Kidney capillary endothelial cell (primary cell): ENCODE measurements at regions not wholly inside any gene's neighbourhood (a gene's known extent, or its start where the extent isn't known, plus 50 kb on each side); places are given as distances from the start of the nearest gene placed in this dataset.
A peak's percentile ranks its signal among the peaks of the same experiment; 100 is the strongest.
"Not testable (repeated sequence)": the region's sequence is repeated elsewhere in the genome, so short reads cannot be mapped to it uniquely, and the experiment has no call there.

Source experiments
- DNase-seq: peaks from one replicate; pipeline ENCODE4 v3.0.0-alpha.2; 2018; ENCODE audit warnings: low spot score

- DNase-seq = no peak
Observed at GRCh38 chrX:109782994-109783700, 50.1 kb upstream of the ACSL4 start.

GRCh38 chrX:109783701-109784079, 50.6 kb upstream of the ACSL4 start:
- DNase-seq = no peak

- no peak for DNase-seq
Observed at GRCh38 chrX:109785053-109785452, 52.0 kb upstream of the ACSL4 start.

DNA sequence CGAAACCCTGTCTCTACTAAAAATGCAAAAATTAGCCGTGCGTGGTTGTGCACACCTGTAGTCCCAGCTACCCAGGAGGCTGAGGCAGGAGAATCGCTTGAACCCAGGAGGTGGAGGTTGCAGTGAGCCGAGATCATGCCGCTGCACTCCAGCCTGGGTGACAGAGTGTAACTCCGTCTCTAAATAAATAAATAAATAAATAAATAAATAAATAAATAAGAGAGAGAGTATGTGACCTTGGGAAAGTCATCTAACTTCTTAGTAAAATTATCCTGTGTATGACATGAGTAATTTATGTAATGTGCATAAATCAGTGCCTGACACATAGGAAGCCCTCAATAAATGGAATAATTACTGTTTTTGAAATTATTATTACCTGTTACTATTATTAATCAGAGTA, 57.5 kb upstream of the ACSL4 start:
- not testable (repeated sequence) for DNase-seq

- DNase-seq = peak; percentile 21
Observed at GRCh38 chrX:109793191-109793590, 60.1 kb upstream of the ACSL4 start.

- no peak for DNase-seq
Observed at GRCh38 chrX:109795682-109796081, 62.6 kb upstream of the ACSL4 start.

DNA sequence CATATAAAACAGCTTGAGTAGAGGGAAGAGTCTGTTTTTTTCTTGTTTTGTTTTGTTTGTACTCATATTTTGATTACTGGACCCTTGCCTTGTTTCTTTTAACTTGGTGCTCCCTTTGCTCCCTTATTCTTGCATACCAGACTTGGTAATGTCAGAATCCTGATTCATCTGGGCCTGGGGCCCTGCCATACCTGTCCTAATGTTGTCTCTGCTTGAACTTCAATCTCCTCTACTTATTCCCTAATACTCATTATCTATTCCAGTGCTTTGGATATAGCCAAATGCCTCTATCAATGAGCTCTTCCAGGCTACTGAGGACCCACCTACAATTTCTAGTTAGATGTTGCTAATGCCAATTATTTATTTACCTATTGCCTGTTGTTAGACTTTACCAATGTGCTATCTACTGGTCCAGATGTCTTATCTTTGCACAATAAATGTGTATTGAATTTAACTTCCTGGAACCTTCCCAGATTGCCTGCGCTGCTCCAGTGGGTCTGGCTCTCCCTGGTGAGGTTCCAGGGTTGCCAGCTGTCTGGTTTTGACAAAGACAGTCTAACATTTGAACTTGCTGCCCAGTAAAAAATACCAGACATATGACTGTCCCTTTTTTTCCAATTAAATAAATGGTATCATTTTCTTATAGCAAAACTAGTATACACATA, 64.4 kb upstream of the ACSL4 start:
- no peak for DNase-seq

DNA sequence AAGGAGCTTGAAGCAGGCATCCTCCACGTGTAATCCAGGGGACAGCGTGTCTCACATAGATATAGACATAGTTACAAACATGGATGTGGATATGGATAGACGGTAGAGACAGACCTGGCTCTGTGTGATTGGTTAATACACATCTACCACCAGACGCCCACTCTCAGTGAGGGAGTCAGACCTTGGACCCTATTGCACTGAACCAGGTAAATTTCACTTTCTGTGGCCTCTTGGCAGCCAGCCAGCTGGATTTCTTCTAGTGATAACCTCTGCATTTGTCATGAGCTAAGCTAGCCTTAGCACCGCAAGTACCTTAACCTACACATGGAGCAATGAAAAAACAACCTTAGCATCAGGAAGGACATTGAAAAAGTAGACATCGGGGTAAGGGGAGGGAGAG, 79.2 kb upstream of the ACSL4 start:
- DNase-seq = no peak

DNA sequence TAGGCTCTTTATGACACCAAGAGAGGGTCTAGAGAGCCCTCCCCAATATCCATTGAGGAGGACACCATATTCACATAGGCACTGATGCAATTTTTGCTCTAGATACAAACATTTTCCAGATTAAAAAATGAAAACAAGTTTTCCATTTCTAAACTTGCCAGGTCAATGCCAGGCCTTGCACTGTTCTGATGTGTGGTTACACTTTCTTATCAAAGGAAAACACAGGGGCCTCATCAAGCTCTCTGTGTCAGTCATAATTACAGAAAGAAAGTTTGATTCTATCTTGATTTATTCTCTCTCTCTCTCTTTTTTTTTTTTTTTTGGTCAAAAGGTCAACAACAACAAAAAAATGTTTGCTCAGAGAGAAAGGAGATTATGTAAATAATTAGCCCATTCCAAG, 80.2 kb upstream of the ACSL4 start:
- no peak for DNase-seq

DNA sequence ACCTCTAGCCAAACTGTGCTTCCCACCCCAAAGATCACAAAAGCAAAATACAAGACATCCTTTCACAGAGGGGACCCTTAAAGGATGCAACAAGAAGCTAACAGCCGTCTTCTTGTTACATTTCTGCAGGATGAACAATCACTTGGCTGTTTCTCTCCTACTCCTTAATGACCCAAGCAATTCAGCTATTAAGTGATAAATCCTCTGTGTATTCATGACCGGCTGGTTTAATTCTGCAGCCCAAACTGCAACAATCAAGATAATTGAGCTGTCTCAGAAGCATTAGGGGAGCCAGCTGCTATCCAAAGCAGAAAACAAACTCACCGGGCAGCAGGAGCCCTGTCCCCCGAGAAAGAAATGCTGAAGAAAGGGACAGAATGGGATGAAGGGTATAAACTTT, 85.9 kb upstream of the ACSL4 start:
- DNase-seq = no peak

DNA sequence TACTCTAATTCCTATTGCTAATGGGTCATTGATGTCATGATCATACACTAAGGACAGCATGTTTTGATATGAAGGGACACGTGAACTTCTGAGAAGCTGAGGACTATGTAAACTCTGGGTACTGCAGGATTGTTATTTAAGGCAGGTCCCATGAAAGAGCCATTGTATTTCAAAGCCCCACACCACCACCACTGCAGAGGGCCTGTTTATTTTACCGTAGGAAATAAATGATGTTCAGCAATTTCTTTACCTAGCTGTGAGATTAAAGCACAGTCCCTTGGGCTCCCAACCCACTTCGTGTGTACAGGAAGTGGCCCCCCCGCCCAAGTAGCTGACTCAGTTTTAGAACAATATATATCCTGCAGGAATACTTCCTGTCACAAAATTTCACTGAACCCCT, 89.8 kb upstream of the ACSL4 start:
- DNase-seq = peak; percentile 26

GRCh38 chrX:109826954-109827708, 94.1 kb upstream of the ACSL4 start:
- DNase-seq = peak; percentile 24

DNA sequence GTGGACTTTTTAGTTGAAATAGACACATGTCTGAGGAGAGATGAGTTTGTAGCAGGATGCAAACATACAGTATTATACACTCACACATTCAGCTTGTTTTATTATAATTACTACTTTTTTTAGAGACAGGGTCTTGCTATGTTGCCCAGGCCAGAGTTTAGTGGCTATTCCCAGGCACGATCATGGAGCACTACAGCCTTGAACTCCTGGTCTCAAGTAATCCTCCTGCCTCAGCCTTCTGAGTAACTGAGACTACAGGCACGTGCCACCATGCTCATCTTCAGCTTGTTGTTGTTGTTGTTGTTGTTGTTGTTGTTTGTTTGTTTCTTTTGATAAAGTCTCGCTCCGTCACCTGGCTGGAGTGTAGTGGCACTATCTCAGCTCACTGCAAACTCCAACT, 94.7 kb upstream of the ACSL4 start:
- no peak for DNase-seq

DNA sequence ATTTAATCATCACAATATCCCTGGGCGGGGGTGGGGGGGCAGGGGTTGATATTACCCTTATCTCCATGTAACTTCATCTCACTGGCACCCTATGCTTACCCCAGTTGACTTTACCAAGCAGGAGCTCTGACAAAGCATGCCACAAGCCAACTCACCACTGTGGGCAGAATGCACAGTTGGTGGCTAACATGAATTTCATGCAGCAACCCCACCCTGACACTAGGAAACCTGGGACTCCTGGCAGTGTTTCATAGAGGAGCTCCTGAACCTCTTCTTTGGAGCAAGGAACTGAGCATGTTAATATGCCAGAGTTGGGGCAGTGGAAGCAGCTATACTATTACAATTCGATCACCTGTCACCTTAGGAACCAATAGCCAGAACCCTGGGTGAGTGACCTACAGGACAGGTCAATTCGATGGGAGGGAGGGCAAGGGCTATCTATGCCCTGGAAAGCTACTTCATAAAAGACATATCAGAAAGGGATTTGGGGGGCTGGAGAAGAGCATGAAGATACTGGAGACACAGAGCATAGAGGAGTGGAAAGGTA, 97.2 kb upstream of the ACSL4 start:
- DNase-seq = no peak

GRCh38 chrX:109830704-109831206, 97.7 kb upstream of the ACSL4 start:
- DNase-seq = no peak

DNA sequence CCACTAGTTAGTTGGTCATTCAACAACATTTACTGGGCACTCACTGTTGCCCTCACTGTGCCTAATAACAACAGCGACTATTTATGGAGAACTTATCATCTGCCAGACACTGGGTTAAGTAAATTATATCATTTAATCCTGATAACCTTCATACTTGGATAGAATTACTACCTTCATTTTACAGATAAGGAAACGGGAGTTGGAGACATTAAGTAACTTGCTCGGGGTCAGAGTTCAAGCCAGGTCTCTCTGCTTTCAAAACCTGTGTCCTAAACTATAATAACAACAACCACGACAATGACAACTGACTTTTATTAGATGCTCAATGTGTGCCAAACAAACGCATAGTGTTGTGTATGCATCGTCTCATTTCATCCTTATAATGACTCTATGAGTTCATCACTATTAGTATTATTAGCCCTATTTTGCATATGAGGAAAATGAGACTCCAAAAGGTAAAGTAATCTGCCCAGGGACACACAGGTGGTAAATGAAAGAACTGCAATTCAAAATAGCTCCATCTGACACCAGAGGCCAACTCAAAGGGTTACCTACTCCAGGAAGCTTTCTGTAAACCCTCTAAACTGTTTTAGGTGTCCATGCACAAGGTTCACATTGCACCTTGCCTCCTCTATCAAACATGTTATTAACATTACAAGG, 98.4 kb upstream of the ACSL4 start:
- DNase-seq = no peak

- DNase-seq = no peak
Observed at GRCh38 chrX:109839694-109840567, 106.9 kb upstream of the ACSL4 start.

GRCh38 chrX:109840585-109840984, 107.5 kb upstream of the ACSL4 start:
- DNase-seq = peak; percentile 26

- no peak for DNase-seq
Observed at GRCh38 chrX:109841257-109841656, 108.2 kb upstream of the ACSL4 start.

DNA sequence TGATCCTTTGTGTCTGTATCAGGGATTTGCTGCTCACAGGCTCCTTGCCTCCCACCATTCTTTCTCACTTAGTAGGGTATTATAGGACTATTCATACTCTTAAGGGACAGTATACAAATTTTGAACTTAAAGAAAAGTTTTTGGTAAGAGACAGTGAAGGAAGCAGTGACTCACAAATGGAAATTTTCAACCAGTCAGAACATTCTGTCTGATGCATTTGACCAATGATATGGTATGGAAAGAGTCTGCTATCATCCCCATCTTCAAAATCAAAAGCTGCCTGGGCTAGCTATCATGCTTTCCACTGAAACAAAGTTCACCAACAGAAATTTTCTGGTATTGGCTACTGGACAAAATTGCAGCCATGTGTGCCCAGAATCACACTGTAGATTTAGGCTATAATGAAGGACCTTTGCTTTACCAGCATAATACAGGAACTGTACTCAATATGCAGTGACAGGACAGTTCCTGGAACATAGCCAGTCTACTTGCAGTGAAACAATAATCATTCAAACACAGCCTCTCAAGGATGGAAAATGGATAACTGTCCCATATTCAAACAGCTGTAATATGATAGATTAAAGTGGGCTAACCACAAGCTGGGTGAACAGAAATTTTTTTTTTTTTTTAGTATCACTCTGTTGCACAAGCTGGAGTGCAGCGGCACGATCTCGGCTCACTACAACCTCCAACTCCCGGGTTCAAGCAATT, 109.0 kb upstream of the ACSL4 start:
- no peak for DNase-seq

- DNase-seq = no peak
Observed at GRCh38 chrX:109842611-109843010, 109.6 kb upstream of the ACSL4 start.
